NCI-H2107 treated with DMSO at 0.1 percent for 48 hours (cell line): ENCODE measurements at regions not wholly inside any gene's neighbourhood (a gene's known extent, or its start where the extent isn't known, plus 50 kb on each side); places are given as distances from the start of the nearest gene placed in this dataset.

Experiments used
- DNase-seq: peaks from one replicate; lab custom pipeline; 2025; ENCODE audit not compliant: unreplicated experiment; lab: John Stamatoyannopoulos, UW

- no peak for DNase-seq
Measured at GRCh38 chrX:43564953-43565352, 91.1 kb upstream of the MAOA start.

- DNase-seq = no peak
Measured at GRCh38 chrX:43566170-43566569, 89.9 kb upstream of the MAOA start.

DNA sequence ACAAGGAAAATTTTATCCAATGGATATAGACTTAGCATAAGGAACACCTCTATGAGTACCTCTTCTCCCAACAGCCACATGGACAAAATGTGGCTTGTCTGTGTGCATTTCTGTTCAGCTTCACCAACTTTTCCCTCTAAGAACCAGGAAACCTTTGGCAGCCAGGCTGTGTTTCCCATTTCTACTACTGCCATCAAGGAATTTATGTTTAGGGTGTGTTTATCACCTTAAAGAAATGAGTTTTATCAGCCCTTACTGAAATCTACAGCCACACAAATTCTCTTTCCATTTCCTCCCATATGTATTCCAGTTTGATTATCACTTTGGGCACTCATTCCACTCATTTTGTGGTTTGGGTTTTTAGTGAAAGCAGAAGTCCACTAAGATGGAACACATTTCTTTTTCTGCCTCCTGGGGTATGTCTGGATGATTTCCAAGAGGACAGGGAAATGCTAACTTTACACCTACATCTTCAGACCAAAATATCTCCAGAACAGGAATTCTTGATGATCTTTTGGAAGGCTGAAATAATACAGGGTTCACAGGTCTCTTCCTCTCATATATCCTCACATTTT lies 82.6 kb upstream of the MAOA start:
- DNase-seq = no peak

DNA sequence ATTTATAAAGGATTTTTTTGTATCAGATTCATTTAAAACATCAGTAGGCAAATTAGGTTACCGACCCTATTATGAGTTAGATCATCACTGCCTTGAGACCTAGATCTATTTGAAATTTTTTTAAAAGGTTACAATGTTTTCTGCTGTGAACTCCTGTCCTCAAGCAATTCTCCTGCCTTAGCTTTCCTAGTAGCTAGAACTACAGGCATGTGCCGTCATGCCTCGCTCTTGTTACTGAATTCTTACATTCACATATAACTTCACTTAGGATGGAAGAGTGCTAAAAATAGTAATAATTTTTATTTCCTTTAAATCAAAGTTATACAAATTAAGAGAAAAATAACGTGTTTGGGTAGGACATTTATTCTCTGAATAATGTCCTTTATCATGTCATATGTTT lies 75.5 kb upstream of the MAOA start:
- no peak for DNase-seq

- DNase-seq = no peak
Measured at GRCh38 chrX:43581167-43581566, 74.9 kb upstream of the MAOA start.

DNA sequence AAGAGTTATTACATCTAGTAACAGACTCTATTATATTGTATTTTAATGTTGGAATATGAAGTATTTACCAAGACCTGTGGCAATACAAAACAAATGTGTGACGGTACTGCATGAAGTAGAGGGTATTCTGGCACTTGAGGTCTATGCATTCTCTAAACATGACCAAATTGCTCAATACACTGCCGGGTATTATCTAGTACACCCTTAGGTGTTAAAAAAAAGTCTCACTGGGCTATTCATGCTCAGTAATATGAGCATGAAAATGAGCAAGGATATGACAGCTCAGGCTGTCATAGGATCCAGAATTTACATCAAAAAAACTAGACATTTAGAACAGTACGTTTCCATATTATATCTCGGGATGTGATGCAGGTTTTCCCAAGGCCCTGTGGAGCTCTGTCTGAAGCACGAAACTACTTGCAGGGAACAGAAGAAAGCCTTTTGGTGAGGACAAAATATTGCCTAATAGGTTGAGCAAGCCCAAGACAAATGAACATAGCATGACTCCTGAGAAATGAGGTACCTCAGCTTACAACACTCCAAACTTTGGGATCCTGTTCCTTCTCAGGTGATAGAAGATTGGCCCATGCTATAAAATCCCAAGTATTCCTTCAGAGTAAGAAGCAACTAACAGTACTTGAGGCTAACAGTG lies 74.1 kb upstream of the MAOA start:
- no peak for DNase-seq

DNA sequence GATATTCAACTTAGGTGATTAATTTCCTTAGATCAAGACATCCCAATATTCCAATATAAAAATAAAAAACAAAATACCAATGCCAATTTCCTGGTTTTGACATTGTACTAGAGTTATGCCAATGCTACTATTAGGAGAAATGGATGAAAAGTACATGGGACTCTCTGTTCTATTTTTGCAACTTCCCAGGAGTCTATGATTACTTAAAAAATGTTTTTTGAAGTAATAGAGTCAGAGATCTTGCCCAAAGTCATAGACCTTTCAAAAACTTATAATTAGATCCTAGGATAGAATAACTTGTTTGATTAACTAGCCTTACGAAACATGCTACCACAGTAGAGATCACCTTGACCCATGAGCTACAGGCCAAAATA lies 73.6 kb upstream of the MAOA start:
- no peak for DNase-seq

- no peak for DNase-seq
Measured at GRCh38 chrX:43585922-43586321, 70.2 kb upstream of the MAOA start.

DNA sequence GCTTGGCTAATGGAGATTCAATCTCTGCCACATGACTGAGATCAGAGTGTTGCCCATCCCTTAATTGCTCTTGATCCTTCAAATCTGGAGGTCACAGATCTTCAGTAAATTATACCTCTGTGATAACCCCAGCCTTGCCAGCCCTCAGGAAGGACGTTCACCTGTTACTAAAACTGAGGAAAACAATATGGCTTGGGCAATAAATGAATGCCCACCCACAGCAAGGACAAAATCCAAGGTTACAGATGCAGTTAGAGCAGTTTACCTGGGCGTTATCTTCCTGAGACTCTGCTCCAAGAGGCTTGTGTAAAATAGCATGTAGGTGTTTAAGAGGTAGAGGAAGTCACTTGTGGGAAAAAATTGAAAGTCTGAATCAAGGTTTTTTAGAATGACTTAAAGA lies 69.3 kb upstream of the MAOA start:
- DNase-seq = no peak

- DNase-seq = no peak
Measured at GRCh38 chrX:43589735-43590134, 66.4 kb upstream of the MAOA start.

- DNase-seq = no peak
Measured at GRCh38 chrX:43590150-43590549, 65.9 kb upstream of the MAOA start.

DNA sequence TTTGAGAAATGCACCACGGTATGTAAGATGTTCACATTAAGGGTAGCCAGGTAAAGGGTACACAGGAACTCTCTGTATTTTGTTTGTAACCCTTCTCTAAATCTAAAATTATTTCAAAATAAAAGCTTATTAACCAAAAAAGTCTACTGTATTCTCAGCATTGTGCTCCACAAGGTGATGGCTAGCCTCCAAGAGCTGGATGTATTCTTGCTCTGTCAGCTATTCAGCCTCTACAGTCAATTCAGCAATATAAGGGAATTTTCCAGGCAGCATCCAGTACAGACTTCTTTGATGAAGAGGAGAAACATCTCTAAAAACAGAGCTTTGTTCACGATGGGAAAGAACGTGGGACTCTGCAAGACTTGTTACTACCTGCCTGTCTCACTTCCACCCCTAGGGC lies 63.5 kb upstream of the MAOA start:
- no peak for DNase-seq

DNA sequence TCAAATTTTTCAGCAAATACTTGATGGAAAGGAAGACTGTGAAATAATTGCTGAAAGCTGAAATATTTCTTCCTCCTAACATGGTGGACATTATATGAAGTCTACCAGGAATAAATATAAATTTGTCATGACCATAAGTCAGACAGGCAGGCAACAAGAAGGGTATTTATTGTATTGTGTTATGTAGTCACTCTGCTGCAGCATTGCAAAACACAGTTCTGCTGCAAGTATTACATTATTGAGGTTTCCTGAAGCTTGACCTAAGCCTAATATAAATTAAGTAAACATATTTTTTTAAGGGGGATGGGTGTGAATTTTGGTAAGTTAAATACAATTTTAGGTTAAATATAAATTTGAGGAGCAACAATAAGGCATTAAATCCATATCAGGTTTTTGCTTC lies 60.2 kb upstream of the MAOA start:
- no peak for DNase-seq

- no peak for DNase-seq
Measured at GRCh38 chrX:43604753-43605152, 51.3 kb upstream of the MAOA start.

DNA sequence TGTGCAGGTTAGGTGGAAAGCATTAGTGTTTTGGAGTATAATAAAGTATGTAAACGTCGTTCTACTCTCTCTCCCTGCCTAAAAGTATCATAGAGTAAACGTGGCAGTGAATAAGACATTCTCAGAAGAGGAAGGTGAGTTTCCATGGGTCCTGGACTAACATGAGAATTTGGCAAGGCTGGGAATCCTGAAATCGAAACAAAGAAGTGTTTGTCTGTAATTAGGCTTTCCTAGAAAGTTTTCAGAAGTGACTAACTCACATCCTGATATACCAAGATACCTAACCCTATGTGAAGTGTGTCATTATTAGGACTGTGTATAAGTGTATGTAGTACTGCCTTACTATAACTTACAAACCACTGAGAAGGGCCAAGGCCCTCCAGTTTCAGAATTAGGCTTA lies 50.7 kb upstream of the MAOA start:
- DNase-seq = no peak
